ENCODE measurements at regions not wholly inside any gene's neighbourhood (a gene's known extent, or its start where the extent isn't known, plus 50 kb on each side); places are given as distances from the start of the nearest gene placed in this dataset.

GRCh38 chr12:28948685-28949084, 200.4 kb upstream of the FAR2 start:
- Histone ChIP-seq H4K5ac (ENCODE audit: low read length) (no peak overlapping the region), H2BK5ac (ENCODE audit: low read length) (no peak overlapping the region), H3K79me1 (ENCODE audit: low read length) (no peaks in the 10 kb centered on the region), H3K27ac (ENCODE audit: low read depth, low read length) (no peak overlapping the region), H3K56ac (ENCODE audit: low read length) (no peak overlapping the region), H2BK15ac (replicated peaks; ENCODE audit: low read depth) (no peak overlapping the region), H3K4me1 (ENCODE audit: control insufficient read depth, low read depth, low read length) (no peaks in the 10 kb centered on the region), H3K23ac (ENCODE audit: low read length) (no peak overlapping the region), H3K9ac (ENCODE audit: low read length) (no peak overlapping the region), H3K27me3 (ENCODE audit: insufficient read depth, low read length, poor library complexity) (no peaks in the 10 kb centered on the region), H3K4me2 (ENCODE audit: low read length) (no peak overlapping the region), H3K4me3 (ENCODE audit: low read length) (no peak overlapping the region), H3K36me3 (ENCODE audit: control insufficient read depth, insufficient read depth, low read length) (no peaks in the 10 kb centered on the region), H3K18ac (ENCODE audit: low read length) (no peak overlapping the region), H2AK5ac (ENCODE audit: low read length) (no peak overlapping the region), H4K8ac (ENCODE audit: low read depth, low read length) (no peak overlapping the region), H2BK120ac (ENCODE audit: low read depth, low read length) (no peak overlapping the region), H3K4ac (ENCODE audit: low read depth, low read length) (no peak overlapping the region), H3K79me2 (ENCODE audit: control insufficient read depth, insufficient read depth, low read length) (no peaks in the 10 kb centered on the region)
- no CpG with 5 or more reads among the region's 1 CpG for whole genome bisulfite sequencing (ENCODE audit: extremely low coverage, insufficient coverage, low lambda C conversion rate)
- DNase-seq, result no peak

GRCh38 chr12:28949184-28949583, 199.9 kb upstream of the FAR2 start:
- H3K79me1 ChIP-seq (ENCODE audit: low read length), result no peaks in the 10 kb centered on the region
- no peaks in the 10 kb centered on the region for H3K79me2 ChIP-seq (ENCODE audit: control insufficient read depth, insufficient read depth, low read length)
- H4K5ac ChIP-seq (ENCODE audit: low read length), result no peak overlapping the region
- H3K56ac ChIP-seq (ENCODE audit: low read length), result no peak overlapping the region
- H2AK5ac ChIP-seq (ENCODE audit: low read length), result no peak overlapping the region
- H2BK15ac ChIP-seq (replicated peaks; ENCODE audit: low read depth), result no peak overlapping the region
- H3K4me1 ChIP-seq (ENCODE audit: control insufficient read depth, low read depth, low read length), result no peaks in the 10 kb centered on the region
- no peak overlapping the region for H4K8ac ChIP-seq (ENCODE audit: low read depth, low read length)
- no peak overlapping the region for H3K4ac ChIP-seq (ENCODE audit: low read depth, low read length)
- H3K18ac ChIP-seq (ENCODE audit: low read length), result no peak overlapping the region
- H3K27ac ChIP-seq (ENCODE audit: low read depth, low read length), result no peak overlapping the region
- H3K9ac ChIP-seq (ENCODE audit: low read length), result no peak overlapping the region
- no peak overlapping the region for H3K4me2 ChIP-seq (ENCODE audit: low read length)
- no peak overlapping the region for H3K4me3 ChIP-seq (ENCODE audit: low read length)
- DNase-seq, result no peak
- no CpG with 5 or more reads among the region's 1 CpG for WGBS (ENCODE audit: extremely low coverage, insufficient coverage, low lambda C conversion rate)
- H3K27me3 ChIP-seq (ENCODE audit: insufficient read depth, low read length, poor library complexity), result no peaks in the 10 kb centered on the region
- H2BK5ac ChIP-seq (ENCODE audit: low read length), result no peak overlapping the region
- no peaks in the 10 kb centered on the region for H3K36me3 ChIP-seq (ENCODE audit: control insufficient read depth, insufficient read depth, low read length)
- no peak overlapping the region for H3K23ac ChIP-seq (ENCODE audit: low read length)
- no peak overlapping the region for H2BK120ac ChIP-seq (ENCODE audit: low read depth, low read length)

GRCh38 chr12:28950049-28950448, 199.0 kb upstream of the FAR2 start:
- Histone ChIP-seq H3K23ac (ENCODE audit: low read length) (no peak overlapping the region), H3K27me3 (ENCODE audit: insufficient read depth, low read length, poor library complexity) (no peaks in the 10 kb centered on the region), H3K56ac (ENCODE audit: low read length) (no peak overlapping the region), H3K4me2 (ENCODE audit: low read length) (no peak overlapping the region), H3K18ac (ENCODE audit: low read length) (no peak overlapping the region), H3K4me3 (ENCODE audit: low read length) (no peak overlapping the region), H4K5ac (ENCODE audit: low read length) (no peak overlapping the region), H2AK5ac (ENCODE audit: low read length) (no peak overlapping the region), H3K79me1 (ENCODE audit: low read length) (no peaks in the 10 kb centered on the region), H3K36me3 (ENCODE audit: control insufficient read depth, insufficient read depth, low read length) (no peaks in the 10 kb centered on the region), H2BK15ac (replicated peaks; ENCODE audit: low read depth) (no peak overlapping the region), H4K8ac (ENCODE audit: low read depth, low read length) (no peak overlapping the region), H2BK120ac (ENCODE audit: low read depth, low read length) (no peak overlapping the region), H3K4me1 (ENCODE audit: control insufficient read depth, low read depth, low read length) (no peaks in the 10 kb centered on the region), H3K4ac (ENCODE audit: low read depth, low read length) (no peak overlapping the region), H3K79me2 (ENCODE audit: control insufficient read depth, insufficient read depth, low read length) (no peaks in the 10 kb centered on the region), H3K27ac (ENCODE audit: low read depth, low read length) (no peak overlapping the region), H3K9ac (ENCODE audit: low read length) (no peak overlapping the region), H2BK5ac (ENCODE audit: low read length) (no peak overlapping the region)
- DNase-seq, result no peak

GRCh38 chr12:28951935-28952334, 197.1 kb upstream of the FAR2 start:
- no peaks in the 10 kb centered on the region for H3K27me3 ChIP-seq (ENCODE audit: insufficient read depth, low read length, poor library complexity)
- no peak overlapping the region for H2BK15ac ChIP-seq (replicated peaks; ENCODE audit: low read depth)
- no peaks in the 10 kb centered on the region for H3K4me1 ChIP-seq (ENCODE audit: control insufficient read depth, low read depth, low read length)
- no peak overlapping the region for H3K27ac ChIP-seq (ENCODE audit: low read depth, low read length)
- no peak overlapping the region for H3K56ac ChIP-seq (ENCODE audit: low read length)
- no peaks in the 10 kb centered on the region for H3K36me3 ChIP-seq (ENCODE audit: control insufficient read depth, insufficient read depth, low read length)
- no peak overlapping the region for H3K4ac ChIP-seq (ENCODE audit: low read depth, low read length)
- H2BK5ac ChIP-seq (ENCODE audit: low read length), result no peak overlapping the region
- no peak overlapping the region for H4K8ac ChIP-seq (ENCODE audit: low read depth, low read length)
- no peaks in the 10 kb centered on the region for H3K79me2 ChIP-seq (ENCODE audit: control insufficient read depth, insufficient read depth, low read length)
- no peak overlapping the region for H3K18ac ChIP-seq (ENCODE audit: low read length)
- H3K79me1 ChIP-seq (ENCODE audit: low read length), result no peaks in the 10 kb centered on the region
- no peak overlapping the region for H3K23ac ChIP-seq (ENCODE audit: low read length)
- DNase-seq, result no peak
- H2AK5ac ChIP-seq (ENCODE audit: low read length), result no peak overlapping the region
- no peak overlapping the region for H3K9ac ChIP-seq (ENCODE audit: low read length)
- no CpG with 5 or more reads among the region's 1 CpG for WGBS (ENCODE audit: extremely low coverage, insufficient coverage, low lambda C conversion rate)
- H3K4me3 ChIP-seq (ENCODE audit: low read length), result no peak overlapping the region
- no peak overlapping the region for H4K5ac ChIP-seq (ENCODE audit: low read length)
- no peak overlapping the region for H3K4me2 ChIP-seq (ENCODE audit: low read length)
- no peak overlapping the region for H2BK120ac ChIP-seq (ENCODE audit: low read depth, low read length)

- H3K4ac ChIP-seq (ENCODE audit: low read depth, low read length), result no peak overlapping the region
- H2AK5ac ChIP-seq (ENCODE audit: low read length), result no peak overlapping the region
These were observed 194.7 kb upstream of the FAR2 start for GRCh38 chr12:28954333-28954732.

GRCh38 chr12:28955491-28955890, 193.6 kb upstream of the FAR2 start:
- Histone ChIP-seq H4K5ac (ENCODE audit: low read length) (no peak overlapping the region), H3K4ac (ENCODE audit: low read depth, low read length) (no peak overlapping the region), H3K79me1 (ENCODE audit: low read length) (no peaks in the 10 kb centered on the region), H3K36me3 (ENCODE audit: control insufficient read depth, insufficient read depth, low read length) (no peaks in the 10 kb centered on the region), H3K4me1 (ENCODE audit: control insufficient read depth, low read depth, low read length) (no peaks in the 10 kb centered on the region), H2AK5ac (ENCODE audit: low read length) (no peak overlapping the region), H3K27ac (ENCODE audit: low read depth, low read length) (no peak overlapping the region), H3K9ac (ENCODE audit: low read length) (no peak overlapping the region), H3K27me3 (ENCODE audit: insufficient read depth, low read length, poor library complexity) (no peaks in the 10 kb centered on the region), H3K18ac (ENCODE audit: low read length) (no peak overlapping the region), H2BK15ac (replicated peaks; ENCODE audit: low read depth) (no peak overlapping the region), H3K4me3 (ENCODE audit: low read length) (no peak overlapping the region), H3K56ac (ENCODE audit: low read length) (no peak overlapping the region), H3K23ac (ENCODE audit: low read length) (no peak overlapping the region), H4K8ac (ENCODE audit: low read depth, low read length) (no peak overlapping the region), H3K79me2 (ENCODE audit: control insufficient read depth, insufficient read depth, low read length) (no peaks in the 10 kb centered on the region), H2BK120ac (ENCODE audit: low read depth, low read length) (no peak overlapping the region), H3K4me2 (ENCODE audit: low read length) (no peak overlapping the region), H2BK5ac (ENCODE audit: low read length) (no peak overlapping the region)
- no CpG with 5 or more reads among the region's 2 CpGs for WGBS (ENCODE audit: extremely low coverage, insufficient coverage, low lambda C conversion rate)
- DNase-seq, result no peak

More at GRCh38 chr12:28954333-28954732, 194.7 kb upstream of the FAR2 start:
- Histone ChIP-seq H3K27ac (ENCODE audit: low read depth, low read length) (no peak overlapping the region), H3K56ac (ENCODE audit: low read length) (no peak overlapping the region), H3K4me3 (ENCODE audit: low read length) (no peak overlapping the region), H3K9ac (ENCODE audit: low read length) (no peak overlapping the region), H3K4me1 (ENCODE audit: control insufficient read depth, low read depth, low read length) (no peaks in the 10 kb centered on the region), H3K27me3 (ENCODE audit: insufficient read depth, low read length, poor library complexity) (no peaks in the 10 kb centered on the region), H4K5ac (ENCODE audit: low read length) (no peak overlapping the region), H4K8ac (ENCODE audit: low read depth, low read length) (no peak overlapping the region), H3K79me1 (ENCODE audit: low read length) (no peaks in the 10 kb centered on the region), H3K23ac (ENCODE audit: low read length) (no peak overlapping the region), H2BK5ac (ENCODE audit: low read length) (no peak overlapping the region), H3K18ac (ENCODE audit: low read length) (no peak overlapping the region), H2BK120ac (ENCODE audit: low read depth, low read length) (no peak overlapping the region), H3K36me3 (ENCODE audit: control insufficient read depth, insufficient read depth, low read length) (no peaks in the 10 kb centered on the region), H3K79me2 (ENCODE audit: control insufficient read depth, insufficient read depth, low read length) (no peaks in the 10 kb centered on the region), H2BK15ac (replicated peaks; ENCODE audit: low read depth) (no peak overlapping the region), H3K4me2 (ENCODE audit: low read length) (no peak overlapping the region)
- no peak for DNase-seq
